ENCODE measurements at regions not wholly inside any gene's neighbourhood (a gene's known extent, or its start where the extent isn't known, plus 50 kb on each side); places are given as distances from the start of the nearest gene placed in this dataset.

DNA sequence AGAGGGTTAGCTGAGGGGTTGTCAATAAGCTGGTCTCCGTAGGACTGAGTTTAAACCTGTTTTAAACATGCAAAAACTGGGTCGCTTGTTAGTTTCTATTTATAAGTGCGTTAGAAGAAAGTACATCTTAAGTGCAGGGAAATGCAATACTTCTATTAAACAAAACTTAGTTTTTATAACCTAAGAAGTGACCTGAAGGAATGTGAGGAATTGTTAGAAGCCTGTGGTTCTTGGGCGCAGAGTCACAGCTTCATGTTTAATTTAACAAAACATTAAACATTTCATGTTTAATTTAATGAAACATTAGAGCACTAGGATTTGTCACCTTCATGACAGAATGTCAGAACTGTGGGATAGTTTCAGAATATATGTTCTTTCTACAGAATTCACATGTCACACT lies 469.2 kb upstream of the WWC1 start:
- TF ChIP-seq POLR2A (IDR thresholded peaks at IDR 0.05; ENCODE audit: extremely low read depth, insufficient read length) (no peak), MAX (IDR thresholded peaks at IDR 0.05; ENCODE audit: low read depth, low read length) (no peak), MYC (IDR thresholded peaks at IDR 0.05; ENCODE audit: low read depth, low read length) (no peak)
- TF ChIP-seq, protein P1, sequence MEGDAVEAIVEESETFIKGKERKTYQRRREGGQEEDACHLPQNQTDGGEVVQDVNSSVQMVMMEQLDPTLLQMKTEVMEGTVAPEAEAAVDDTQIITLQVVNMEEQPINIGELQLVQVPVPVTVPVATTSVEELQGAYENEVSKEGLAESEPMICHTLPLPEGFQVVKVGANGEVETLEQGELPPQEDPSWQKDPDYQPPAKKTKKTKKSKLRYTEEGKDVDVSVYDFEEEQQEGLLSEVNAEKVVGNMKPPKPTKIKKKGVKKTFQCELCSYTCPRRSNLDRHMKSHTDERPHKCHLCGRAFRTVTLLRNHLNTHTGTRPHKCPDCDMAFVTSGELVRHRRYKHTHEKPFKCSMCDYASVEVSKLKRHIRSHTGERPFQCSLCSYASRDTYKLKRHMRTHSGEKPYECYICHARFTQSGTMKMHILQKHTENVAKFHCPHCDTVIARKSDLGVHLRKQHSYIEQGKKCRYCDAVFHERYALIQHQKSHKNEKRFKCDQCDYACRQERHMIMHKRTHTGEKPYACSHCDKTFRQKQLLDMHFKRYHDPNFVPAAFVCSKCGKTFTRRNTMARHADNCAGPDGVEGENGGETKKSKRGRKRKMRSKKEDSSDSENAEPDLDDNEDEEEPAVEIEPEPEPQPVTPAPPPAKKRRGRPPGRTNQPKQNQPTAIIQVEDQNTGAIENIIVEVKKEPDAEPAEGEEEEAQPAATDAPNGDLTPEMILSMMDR (IDR thresholded peaks at IDR 0.05; ENCODE audit: low read depth, low read length) = no peak

Data from NB4 (cell line).